Fibroblast of lung (primary cell): ENCODE measurements at regions not wholly inside any gene's neighbourhood (a gene's known extent, or its start where the extent isn't known, plus 50 kb on each side); places are given as distances from the start of the nearest gene placed in this dataset.

ENCODE experiments used
- EZH2 ChIP-seq: IDR thresholded peaks from 2 replicates; pipeline ENCODE4 v1.5.1; 2012; ENCODE audit warnings: low read length, control low read depth, mild to moderate bottlenecking; ENCODE audit errors: missing control alignments
- TF ChIP-seq, protein P1 (sequence below), 2 donors: IDR thresholded peaks in 1 of 2; conservative IDR thresholded peaks in 1 of 2; 1 replicate in 1 of 2; 2 replicates in 1 of 2; pipeline ENCODE4 v1.5.1; 2011 to 2012; ENCODE audit warnings: low read length in 2 of 2, control low read depth in 1 of 2, inconsistent platforms in 1 of 2, low read depth in 1 of 2, mild to moderate bottlenecking in 1 of 2

DNA sequence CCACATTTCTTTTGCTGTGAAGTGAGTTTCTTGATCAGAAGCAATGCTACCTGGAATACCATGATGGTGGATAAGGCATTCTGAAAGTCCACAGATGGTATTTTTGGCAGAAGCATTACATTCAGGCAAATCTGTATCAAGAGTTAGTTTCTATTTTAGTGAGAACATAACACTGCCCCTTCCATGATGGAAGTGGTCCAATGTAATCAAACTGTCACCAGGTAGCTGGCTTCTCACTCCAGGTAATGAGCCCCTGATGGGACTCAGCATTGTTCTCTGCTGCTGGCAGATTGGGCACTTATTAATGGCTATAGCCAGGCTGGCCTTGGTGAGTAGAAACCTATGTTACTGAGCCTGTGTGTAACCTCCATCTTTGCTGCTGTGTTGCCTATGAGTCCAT is 80.7 kb downstream of the KCNA5 start:
- TF ChIP-seq, protein P1, sequence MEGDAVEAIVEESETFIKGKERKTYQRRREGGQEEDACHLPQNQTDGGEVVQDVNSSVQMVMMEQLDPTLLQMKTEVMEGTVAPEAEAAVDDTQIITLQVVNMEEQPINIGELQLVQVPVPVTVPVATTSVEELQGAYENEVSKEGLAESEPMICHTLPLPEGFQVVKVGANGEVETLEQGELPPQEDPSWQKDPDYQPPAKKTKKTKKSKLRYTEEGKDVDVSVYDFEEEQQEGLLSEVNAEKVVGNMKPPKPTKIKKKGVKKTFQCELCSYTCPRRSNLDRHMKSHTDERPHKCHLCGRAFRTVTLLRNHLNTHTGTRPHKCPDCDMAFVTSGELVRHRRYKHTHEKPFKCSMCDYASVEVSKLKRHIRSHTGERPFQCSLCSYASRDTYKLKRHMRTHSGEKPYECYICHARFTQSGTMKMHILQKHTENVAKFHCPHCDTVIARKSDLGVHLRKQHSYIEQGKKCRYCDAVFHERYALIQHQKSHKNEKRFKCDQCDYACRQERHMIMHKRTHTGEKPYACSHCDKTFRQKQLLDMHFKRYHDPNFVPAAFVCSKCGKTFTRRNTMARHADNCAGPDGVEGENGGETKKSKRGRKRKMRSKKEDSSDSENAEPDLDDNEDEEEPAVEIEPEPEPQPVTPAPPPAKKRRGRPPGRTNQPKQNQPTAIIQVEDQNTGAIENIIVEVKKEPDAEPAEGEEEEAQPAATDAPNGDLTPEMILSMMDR (conservative IDR thresholded peaks at IDR 0.05 in 1 of 2, IDR thresholded peaks at IDR 0.05 in 1 of 2; ENCODE audit: low read depth in 1 of 2, low read length in 2 of 2) = no peak
- no peak for TF ChIP-seq EZH2
